ENCODE measurements at regions not wholly inside any gene's neighbourhood (a gene's known extent, or its start where the extent isn't known, plus 50 kb on each side); places are given as distances from the start of the nearest gene placed in this dataset.

DNA sequence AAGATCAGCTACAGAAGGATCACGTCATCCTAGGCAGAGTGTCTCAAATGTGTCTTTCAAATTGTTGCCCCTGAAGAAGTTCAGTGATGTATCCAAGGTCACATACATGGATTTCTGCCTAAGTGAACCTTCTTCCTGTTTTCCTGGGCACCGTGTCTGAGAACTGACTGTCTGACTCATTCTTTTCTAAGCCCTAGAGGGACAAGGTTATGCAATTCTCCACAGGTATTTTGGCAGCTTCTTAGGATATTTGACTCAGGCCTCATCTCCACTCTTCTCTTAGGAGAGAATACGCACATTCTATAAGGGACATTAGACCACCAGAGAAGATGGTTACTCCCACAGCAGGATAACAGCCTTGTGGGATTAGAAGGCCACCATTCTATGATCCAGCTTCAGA, 391.9 kb upstream of the THBS1 start:
- TF ChIP-seq, protein P1, sequence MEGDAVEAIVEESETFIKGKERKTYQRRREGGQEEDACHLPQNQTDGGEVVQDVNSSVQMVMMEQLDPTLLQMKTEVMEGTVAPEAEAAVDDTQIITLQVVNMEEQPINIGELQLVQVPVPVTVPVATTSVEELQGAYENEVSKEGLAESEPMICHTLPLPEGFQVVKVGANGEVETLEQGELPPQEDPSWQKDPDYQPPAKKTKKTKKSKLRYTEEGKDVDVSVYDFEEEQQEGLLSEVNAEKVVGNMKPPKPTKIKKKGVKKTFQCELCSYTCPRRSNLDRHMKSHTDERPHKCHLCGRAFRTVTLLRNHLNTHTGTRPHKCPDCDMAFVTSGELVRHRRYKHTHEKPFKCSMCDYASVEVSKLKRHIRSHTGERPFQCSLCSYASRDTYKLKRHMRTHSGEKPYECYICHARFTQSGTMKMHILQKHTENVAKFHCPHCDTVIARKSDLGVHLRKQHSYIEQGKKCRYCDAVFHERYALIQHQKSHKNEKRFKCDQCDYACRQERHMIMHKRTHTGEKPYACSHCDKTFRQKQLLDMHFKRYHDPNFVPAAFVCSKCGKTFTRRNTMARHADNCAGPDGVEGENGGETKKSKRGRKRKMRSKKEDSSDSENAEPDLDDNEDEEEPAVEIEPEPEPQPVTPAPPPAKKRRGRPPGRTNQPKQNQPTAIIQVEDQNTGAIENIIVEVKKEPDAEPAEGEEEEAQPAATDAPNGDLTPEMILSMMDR (IDR thresholded peaks at IDR 0.05 in 4 of 5, conservative IDR thresholded peaks at IDR 0.05 in 1 of 5) = no peak
- no peak for TF ChIP-seq POLR2A (IDR thresholded peaks at IDR 0.05)
